SU-DHL-6 (cell line): ENCODE measurements at regions not wholly inside any gene's neighbourhood (a gene's known extent, or its start where the extent isn't known, plus 50 kb on each side); places are given as distances from the start of the nearest gene placed in this dataset.

Experiments used
- H2AFZ ChIP-seq: fragments of 200-600 bp; sonication (generic); 2 replicates; pipeline ENCODE4 v1.6.1; 2014; ENCODE audit warnings: low read depth, mild to moderate bottlenecking, moderate library complexity, mixed read lengths, antibody characterized with exemption, low read length; ENCODE audit not compliant: severe bottlenecking
- H3F3A ChIP-seq: fragments of 200-600 bp; shearing (Covaris generic); 2 replicates; pipeline ENCODE4 v1.6.0; 2016; ENCODE audit warnings: antibody characterized with exemption, mild to moderate bottlenecking; ENCODE audit not compliant: insufficient read depth
- H3K27ac ChIP-seq: fragments of 200-600 bp; sonication (generic); 2 replicates; pipeline ENCODE4 v1.5.1; 2016; ENCODE audit warnings: low read depth, mild to moderate bottlenecking, low read length, moderate library complexity, mixed read lengths
- H3K27me3 ChIP-seq: fragments of 200-600 bp; sonication (generic), shearing (Covaris generic); 2 replicates; pipeline ENCODE4 v1.6.0; 2014; ENCODE audit warnings: mild to moderate bottlenecking, low read length
- H3K36me3 ChIP-seq: fragments of 200-600 bp; sonication (generic); 2 replicates; pipeline ENCODE4 v1.6.1; 2014; ENCODE audit warnings: mild to moderate bottlenecking, low read length, mixed read lengths
- H3K4me2 ChIP-seq: fragments of 300-600, 200-600 bp; shearing (Covaris generic), sonication (generic); 2 replicates; pipeline ENCODE4 v1.6.0; 2014; ENCODE audit warnings: low read length, low read depth, mild to moderate bottlenecking; ENCODE audit not compliant: poor library complexity, severe bottlenecking
- H3K4me3 ChIP-seq: fragments of 200-600 bp; sonication (generic); 2 replicates; pipeline ENCODE4 v1.5.1; 2014; ENCODE audit warnings: antibody characterized with exemption, low read length, mild to moderate bottlenecking, mixed read lengths; ENCODE audit not compliant: insufficient read depth, poor library complexity, severe bottlenecking
- H3K79me2 ChIP-seq: fragments of 200-600 bp; sonication (generic); 2 replicates; pipeline ENCODE4 v1.6.1; 2014; ENCODE audit warnings: mild to moderate bottlenecking, low read length, moderate library complexity; ENCODE audit not compliant: insufficient read depth
- H3K9ac ChIP-seq: fragments of 200-600 bp; sonication (generic); 2 replicates; pipeline ENCODE4 v1.7.0; 2014; ENCODE audit warnings: mild to moderate bottlenecking, low read length
- H3K9me2 ChIP-seq: fragments of 200-600 bp; sonication (generic); replicated peaks from 2 replicates; pipeline ENCODE4 v1.6.1; 2014; ENCODE audit warnings: low read length; ENCODE audit not compliant: insufficient read depth
- H3K9me3 ChIP-seq: fragments of 200-600 bp; sonication (generic); 2 replicates; pipeline ENCODE4 v1.6.1; 2014; ENCODE audit warnings: low read length, mixed read lengths; ENCODE audit not compliant: insufficient read depth
- H4K20me1 ChIP-seq: fragments of 200-600 bp; sonication (generic); 2 replicates; pipeline ENCODE4 v1.6.1; 2014; ENCODE audit warnings: low read depth, mild to moderate bottlenecking, antibody characterized with exemption, low read length, moderate library complexity, mixed read lengths
- CTCF ChIP-seq: fragments of 200-600 bp; sonication (generic); IDR thresholded peaks from one replicate; pipeline ENCODE4 v1.5.1; 2017; ENCODE audit warnings: antibody characterized with exemption, mild to moderate bottlenecking, low read length, moderate library complexity; ENCODE audit not compliant: insufficient read depth, poor library complexity, severe bottlenecking
- EZH2phosphoT487 ChIP-seq: fragments of 200-600 bp; sonication (generic), shearing (Covaris generic); conservative IDR thresholded peaks from 2 replicates; pipeline ENCODE4 v1.6.1; 2018; ENCODE audit warnings: mild to moderate bottlenecking, antibody characterized with exemption, low read length, moderate library complexity, mixed read lengths

- no peaks in the 10 kb centered on the region for H3K79me2 ChIP-seq
- H2AFZ ChIP-seq: no peak overlapping the region
- no peaks in the 10 kb centered on the region for H3F3A ChIP-seq
- no peaks in the 10 kb centered on the region for H3K27me3 ChIP-seq
- H3K9me3 ChIP-seq: peaks cover 4% of the 10 kb centered on the region; the same call in 1 of the 2 replicates
- H3K27ac ChIP-seq: no peak overlapping the region
- no peaks in the 10 kb centered on the region; the same call in 1 of the 2 replicates for H3K36me3 ChIP-seq
- no peak overlapping the region for H3K9ac ChIP-seq
- H3K4me3 ChIP-seq: no peak overlapping the region
- no peaks in the 10 kb centered on the region for H4K20me1 ChIP-seq
- no peak overlapping the region for H3K4me2 ChIP-seq
- no peak for TF ChIP-seq CTCF
- H3K9me2 ChIP-seq: no peaks in the 10 kb centered on the region
Observed at GRCh38 chr4:167885071-167885470, 207.3 kb upstream of the ANXA10 start.

- H4K20me1 ChIP-seq: no peaks in the 10 kb centered on the region
- no peak overlapping the region for H3K4me2 ChIP-seq
- no peaks in the 10 kb centered on the region; the same call in 1 of the 2 replicates for H3K36me3 ChIP-seq
- no peaks in the 10 kb centered on the region for H3K9me2 ChIP-seq
- H3K9ac ChIP-seq: no peak overlapping the region
- H3K9me3 ChIP-seq: peaks cover 4% of the 10 kb centered on the region; the same call in 1 of the 2 replicates
- no peaks in the 10 kb centered on the region for H3K27me3 ChIP-seq
- H3K4me3 ChIP-seq: no peak overlapping the region
- H2AFZ ChIP-seq: no peak overlapping the region
- TF ChIP-seq EZH2phosphoT487: no peak
- no peak for TF ChIP-seq CTCF
- H3F3A ChIP-seq: no peaks in the 10 kb centered on the region
- H3K27ac ChIP-seq: no peak overlapping the region
- H3K79me2 ChIP-seq: no peaks in the 10 kb centered on the region
Observed at GRCh38 chr4:167885872-167886271, 206.5 kb upstream of the ANXA10 start.

GRCh38 chr4:167887726-167888125 is 204.6 kb upstream of the ANXA10 start:
- no peaks in the 10 kb centered on the region for H3K27me3 ChIP-seq
- peaks cover 4% of the 10 kb centered on the region; the same call in 1 of the 2 replicates for H3K9me3 ChIP-seq
- no peaks in the 10 kb centered on the region for H4K20me1 ChIP-seq
- no peak overlapping the region for H3K4me3 ChIP-seq
- no peaks in the 10 kb centered on the region for H3K9me2 ChIP-seq
- H2AFZ ChIP-seq: no peak overlapping the region
- H3K27ac ChIP-seq: no peak overlapping the region
- no peaks in the 10 kb centered on the region for H3K79me2 ChIP-seq
- TF ChIP-seq CTCF (no peak), EZH2phosphoT487 (no peak)
- H3K4me2 ChIP-seq: no peak overlapping the region
- no peak overlapping the region for H3K9ac ChIP-seq
- no peaks in the 10 kb centered on the region; the same call in 1 of the 2 replicates for H3K36me3 ChIP-seq
- no peaks in the 10 kb centered on the region for H3F3A ChIP-seq
